ENCODE measurements at regions not wholly inside any gene's neighbourhood (a gene's known extent, or its start where the extent isn't known, plus 50 kb on each side); places are given as distances from the start of the nearest gene placed in this dataset.

DNA sequence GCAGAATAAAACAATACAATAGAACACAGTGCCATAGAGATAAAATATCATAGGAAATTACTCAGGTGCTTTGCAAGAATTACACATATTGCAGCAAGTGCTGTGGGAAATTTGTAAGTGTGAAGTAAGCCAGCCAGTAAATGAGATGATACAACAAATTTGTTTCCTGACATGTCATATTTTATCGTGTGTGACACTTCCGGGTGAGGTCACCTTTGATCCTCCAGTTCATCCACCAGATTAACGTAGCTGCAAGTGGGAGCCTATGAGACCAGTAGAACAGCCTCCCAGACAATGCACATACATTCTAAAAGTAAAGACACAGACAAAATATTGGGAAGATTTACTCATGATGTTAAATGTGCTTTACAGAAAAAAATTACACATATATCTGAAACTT is 72.2 kb downstream of the PRDM9 start:
- DNase-seq (ENCODE audit: low read depth), result no peak

DNA sequence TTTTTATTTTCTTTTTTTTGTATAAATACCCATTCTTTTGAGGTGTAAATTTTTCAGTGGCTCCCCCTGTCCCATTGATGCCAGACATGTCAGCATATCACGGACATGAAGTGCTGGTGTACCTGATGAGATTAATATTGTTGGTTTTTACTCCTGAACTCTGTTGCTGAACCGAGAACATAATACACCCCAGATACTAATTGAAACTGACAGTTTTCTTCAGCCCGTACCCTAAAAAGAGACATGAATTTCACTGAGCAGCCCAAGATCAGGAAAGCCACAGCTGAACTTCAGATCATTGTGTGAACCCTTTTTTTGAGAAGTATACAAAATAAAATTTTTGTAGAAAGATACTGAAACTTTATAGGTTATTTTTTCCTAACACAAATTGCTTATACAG is 75.7 kb downstream of the PRDM9 start:
- no peak for DNase-seq (ENCODE audit: low read depth)

- no peak for DNase-seq (ENCODE audit: low read depth)
These were observed 81.5 kb downstream of the PRDM9 start for GRCh38 chr5:23588841-23589326.

DNA sequence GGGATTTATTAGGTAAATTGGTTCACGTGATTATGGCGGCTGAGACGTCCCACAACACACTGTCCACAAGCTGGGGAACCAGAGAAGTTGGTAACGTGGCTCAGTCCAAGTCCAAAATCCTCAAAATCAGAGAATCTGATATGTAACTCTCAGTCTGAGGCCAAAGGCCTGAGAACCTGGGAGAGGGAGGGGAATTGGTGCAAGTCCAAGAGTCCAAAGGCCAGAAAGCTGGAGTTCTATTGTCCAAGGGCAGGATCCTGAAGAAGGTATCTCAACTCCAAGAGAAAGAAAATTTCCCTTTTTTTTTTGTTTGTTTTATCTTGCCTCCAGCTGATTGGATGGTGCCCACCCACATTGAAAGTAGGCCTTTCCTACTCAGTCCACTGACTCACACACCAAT is 83.8 kb downstream of the PRDM9 start:
- DNase-seq (ENCODE audit: low read depth), result no peak

DNA sequence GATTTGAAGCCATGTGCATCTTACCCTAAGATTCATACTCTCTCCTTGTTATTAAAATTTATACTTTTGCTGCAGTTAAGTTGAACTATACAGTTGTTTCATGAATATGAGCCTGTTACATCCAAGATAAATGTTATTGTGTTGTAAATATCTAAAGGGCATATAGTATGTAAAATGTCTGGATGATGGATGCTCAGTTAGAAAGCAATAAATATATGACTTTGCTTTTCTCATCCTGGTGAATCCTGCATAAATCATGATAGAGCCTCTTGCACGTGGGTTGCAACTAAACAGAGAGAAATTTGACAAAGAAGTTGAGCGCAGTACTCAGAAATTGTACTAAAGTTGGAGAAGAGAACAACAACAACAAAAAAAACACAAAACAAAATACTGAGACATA is 99.5 kb downstream of the PRDM9 start:
- DNase-seq (ENCODE audit: low read depth), result no peak

DNA sequence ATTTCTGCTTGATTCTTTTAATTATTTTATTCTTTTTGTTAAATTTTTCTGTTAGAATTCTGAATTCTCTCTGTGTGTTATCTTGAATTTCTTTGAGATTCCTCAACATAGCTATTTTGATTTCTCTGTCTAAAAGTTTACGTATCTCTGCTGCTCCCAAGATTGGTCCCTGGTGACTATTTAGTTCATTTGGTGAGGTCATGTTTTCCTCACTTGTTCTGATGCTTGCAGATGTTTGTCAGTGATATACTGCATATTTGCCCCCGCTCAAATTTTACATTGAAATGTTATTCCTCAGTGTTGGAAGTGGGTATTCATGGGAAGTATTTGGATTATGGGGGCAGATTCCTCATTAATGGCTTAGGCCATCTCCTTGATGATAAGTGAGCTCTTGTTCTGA is 105.3 kb downstream of the PRDM9 start:
- no peak for DNase-seq (ENCODE audit: low read depth)

DNA sequence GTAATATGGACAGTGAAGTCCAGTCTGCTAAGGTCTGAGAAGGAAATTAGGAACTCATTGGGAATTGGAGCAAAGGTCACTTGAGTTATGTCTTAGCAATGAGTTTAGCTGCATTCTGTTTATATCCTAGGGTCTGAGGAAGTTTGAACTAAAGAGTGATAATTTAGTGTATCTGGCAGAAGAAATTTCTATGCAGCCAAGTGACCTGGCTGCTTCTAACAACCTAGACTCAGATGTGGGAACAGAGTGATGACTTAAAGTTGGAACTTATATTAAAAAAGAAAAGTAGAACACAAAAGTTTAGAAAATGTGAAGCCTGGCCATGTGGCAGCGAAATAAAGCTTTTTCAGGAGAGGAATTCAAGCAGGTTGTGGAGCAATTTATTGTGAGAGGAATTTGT is 106.2 kb downstream of the PRDM9 start:
- DNase-seq (ENCODE audit: low read depth), result no peak

DNA sequence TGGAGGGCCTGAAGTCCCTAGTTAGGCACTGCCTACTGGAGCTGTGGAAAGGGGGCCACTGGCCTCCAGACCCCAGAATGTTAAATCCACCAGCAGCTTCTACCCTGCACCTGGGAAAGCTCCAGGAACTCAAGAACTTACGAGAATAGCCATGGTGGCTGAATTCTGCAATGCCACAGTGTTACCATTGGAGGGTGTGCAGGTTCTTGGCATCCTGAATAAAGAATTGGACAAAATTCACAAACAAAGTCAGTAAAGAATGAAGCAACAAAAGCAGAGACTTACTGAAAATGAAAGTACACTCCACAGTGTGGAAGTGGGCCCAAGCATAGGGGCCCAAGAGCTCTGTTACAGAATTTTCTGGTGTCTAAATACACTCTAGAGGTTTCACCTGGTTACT is 107.0 kb downstream of the PRDM9 start:
- DNase-seq (ENCODE audit: low read depth), result no peak

DNA sequence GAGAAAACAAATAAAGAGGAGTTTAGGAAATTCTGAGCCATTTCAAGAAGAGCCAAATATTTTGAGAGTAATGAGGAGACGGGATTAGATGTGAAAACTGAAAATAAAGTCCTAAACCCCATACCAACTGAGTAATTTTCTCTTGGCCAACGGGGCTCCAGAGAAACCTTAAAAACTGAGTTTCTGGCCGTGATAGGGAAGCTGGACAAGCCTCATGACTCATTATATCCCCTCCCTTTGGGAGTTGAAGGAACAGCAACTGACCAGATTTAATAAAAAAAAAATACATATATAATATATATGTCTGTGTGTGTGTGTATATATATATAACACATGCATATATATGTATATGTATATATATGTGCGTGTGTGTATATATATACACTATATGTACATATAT is 119.6 kb downstream of the PRDM9 start:
- DNase-seq (ENCODE audit: low read depth), result no peak

DNA sequence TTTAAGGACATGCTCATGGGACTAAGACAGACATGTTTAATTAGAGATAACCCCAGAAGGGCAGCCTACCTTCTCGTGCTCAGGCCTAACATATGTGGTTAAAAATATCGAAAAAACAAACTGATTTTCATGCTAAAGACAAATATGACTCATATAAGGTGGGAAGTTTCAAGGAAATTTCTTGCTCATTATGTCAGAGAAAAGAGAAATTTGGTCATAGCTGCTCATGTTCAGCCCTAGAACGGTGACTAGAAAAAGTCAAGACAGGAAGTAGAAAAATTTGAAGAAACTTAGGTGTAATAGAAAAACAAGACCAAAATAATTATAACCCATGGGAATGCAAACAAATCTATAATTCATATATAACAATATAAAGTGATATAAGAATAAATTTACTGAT is 120.6 kb downstream of the PRDM9 start:
- DNase-seq (ENCODE audit: low read depth), result no peak

GRCh38 chr5:23629396-23629795 is 122.0 kb downstream of the PRDM9 start:
- no peak for DNase-seq (ENCODE audit: low read depth)

DNA sequence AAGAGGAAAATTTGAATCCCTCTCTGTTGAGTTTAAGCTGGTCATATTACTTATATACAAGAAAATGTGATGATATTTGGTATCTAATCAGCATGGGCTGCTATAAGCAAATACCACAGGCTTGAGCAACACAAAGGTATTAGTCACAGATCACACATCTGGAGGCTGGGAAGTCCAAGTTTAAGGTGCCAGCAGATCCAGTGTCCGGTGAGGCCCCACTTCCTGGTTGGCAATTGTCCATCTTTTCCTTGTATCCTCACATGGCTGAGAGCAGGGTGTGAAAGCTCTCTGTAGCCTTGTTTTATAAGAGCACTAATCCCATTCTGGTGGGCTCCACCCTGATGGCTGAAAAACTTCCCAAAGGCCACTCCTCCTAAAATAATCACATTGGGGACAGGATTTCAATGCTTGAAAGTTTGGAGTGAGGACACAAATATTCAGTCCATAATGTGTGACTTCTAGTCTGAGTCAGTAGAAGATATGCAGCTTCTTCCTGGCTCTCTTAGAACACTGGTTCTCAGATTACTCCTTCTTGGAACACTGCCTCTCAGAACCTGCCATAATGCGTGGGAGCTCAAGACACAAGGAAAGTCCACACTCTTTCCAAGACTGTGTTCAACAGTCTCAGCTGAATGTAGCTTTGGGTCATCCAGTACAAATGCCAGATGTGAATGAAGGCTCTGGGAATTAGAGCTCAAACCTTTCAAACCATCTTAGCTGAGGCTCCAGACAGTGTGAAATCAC is 124.1 kb downstream of the PRDM9 start:
- no peak for DNase-seq (ENCODE audit: low read depth)

DNA sequence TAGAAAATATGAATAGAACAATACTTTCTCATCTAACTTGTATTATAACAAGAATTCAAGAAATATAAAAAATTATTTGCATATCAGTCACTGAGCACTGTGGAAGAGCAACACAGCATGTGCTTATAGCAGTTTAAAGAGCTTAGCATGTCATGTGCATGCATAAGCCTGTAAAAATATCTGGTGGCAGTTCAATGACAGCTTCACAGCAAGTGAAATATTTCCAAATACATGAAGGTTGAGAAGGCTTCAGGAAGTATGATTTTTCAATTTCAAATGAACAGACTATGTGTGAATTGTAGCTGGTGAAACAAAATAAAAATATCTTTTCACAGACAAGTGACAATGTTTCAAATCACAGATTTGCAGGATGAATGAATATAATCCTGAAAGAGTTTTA is 128.5 kb downstream of the PRDM9 start:
- no peak for DNase-seq (ENCODE audit: low read depth)

DNA sequence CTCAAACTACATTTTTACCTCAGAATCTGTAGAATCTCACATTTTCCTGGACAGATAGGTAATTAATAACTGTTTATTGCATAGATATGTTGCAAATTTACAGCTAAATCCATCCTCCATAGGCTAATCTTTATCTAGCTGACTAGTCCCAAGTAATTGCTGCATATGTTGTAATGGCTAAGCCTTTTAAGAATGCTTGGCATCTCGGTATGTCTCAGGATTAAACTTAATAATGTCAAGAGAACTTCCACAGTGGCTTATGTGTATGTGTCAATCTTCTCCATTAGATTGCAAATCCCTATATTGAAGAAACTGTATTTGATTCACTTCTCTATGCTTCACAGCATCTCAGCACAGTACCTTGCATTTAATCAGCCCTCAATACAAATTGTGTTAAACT is 131.9 kb downstream of the PRDM9 start:
- no peak for DNase-seq (ENCODE audit: low read depth)

GRCh38 chr5:23648656-23649055 is 141.2 kb downstream of the PRDM9 start:
- no peak for DNase-seq (ENCODE audit: low read depth)

GRCh38 chr5:23649594-23649993 is 142.2 kb downstream of the PRDM9 start:
- no peak for DNase-seq (ENCODE audit: low read depth)

GRCh38 chr5:23655674-23656073 is 148.3 kb downstream of the PRDM9 start:
- DNase-seq (ENCODE audit: low read depth), result no peak

- DNase-seq (ENCODE audit: low read depth), result no peak
These were observed 168.0 kb downstream of the PRDM9 start for GRCh38 chr5:23675456-23675855.

DNA sequence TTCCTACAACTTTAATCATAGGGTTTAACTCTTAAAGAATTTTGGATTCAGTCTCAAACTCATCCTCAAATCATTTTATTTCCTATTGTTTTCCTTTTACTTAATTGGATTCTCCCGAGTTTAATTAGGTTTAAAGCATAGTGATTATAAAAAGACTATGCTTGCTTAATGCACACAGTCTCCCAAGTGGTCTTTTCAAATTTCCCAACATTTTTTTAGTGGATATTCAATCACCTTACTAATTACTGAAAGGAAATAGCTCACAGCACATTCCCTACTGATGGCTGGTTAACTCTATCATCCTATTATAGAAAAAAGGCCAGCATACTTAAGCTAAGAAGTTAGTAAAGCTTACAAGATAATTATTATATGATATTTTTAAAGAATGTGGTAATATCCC is 170.6 kb downstream of the PRDM9 start:
- DNase-seq (ENCODE audit: low read depth), result no peak

DNA sequence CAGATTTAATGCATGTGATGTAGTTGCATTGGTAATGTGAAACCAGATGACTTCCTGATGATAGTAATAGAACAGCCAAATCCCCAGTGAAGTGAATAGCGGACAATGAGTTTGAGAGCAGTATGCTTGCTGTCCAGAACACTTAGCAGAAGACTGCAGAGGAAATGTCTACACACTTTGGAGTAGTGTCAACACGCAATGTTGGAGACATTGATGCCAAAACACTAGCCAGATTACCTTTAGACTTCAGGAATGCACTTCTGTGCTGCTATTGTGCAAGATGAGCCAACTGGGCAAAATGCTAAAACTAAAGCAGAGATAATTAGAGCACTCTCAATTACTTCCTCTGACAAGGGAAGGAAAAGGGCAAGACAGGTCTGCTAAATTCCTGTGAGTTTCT is 176.7 kb downstream of the PRDM9 start:
- DNase-seq (ENCODE audit: low read depth), result no peak

DNA sequence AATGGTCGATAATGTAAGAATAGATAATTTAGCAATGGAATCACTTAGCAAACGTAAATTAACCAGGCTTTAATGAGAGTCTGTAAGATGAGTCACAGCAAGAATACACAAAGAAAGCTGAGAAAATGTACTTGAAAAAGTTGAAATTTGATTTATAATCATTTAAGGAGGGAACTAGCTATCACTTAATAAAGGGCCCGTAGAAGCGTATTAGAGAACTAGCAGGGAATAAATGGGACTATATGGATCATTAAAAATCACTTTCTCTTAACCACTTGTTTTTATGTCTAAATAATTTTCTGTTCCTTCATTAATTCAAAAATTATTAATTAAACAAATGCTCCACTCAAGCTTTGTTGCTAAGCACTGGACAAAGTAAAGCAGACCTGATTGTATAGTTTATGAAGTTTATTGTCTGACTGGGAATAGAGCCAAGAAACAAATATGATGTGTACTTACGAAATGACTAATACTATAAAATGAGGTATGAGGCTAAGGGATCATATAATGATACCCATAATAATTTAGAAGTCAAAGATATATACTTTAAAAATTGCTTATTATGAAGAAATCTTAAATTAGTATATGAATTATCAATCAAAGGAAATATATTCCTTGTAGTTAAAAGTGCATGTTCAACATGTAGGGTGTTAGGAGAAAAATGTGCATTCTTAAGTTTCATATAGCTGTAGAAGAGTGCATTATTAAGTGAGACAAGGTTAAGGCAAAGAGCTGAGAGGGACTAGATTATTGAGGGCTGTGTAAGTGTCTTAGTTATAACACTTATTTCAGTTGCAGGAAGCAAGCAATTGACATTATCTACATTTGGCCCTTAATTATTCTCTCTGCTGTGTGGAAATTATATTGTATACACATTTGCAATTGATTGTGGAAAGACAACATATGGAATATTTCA is 196.8 kb downstream of the PRDM9 start:
- no peak for DNase-seq (ENCODE audit: low read depth)

DNA sequence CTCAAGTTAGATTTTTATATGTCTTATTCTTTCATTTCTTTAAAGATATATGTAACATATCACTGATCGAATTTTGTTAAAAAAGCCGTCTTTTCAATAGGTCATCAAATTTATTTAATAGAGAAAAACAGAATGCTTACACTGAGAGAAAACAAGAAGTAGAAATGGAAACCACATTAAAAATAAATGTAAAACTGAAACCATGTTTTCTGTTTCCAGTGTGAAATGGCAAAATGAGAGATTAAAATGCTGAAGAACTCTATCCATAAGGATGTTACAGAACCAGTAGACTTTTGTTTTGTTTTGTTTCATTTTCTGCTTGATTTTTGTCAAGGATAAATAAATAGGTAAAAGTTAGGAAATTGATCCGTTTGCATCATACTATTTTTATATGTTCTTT is 210.1 kb downstream of the PRDM9 start:
- no peak for DNase-seq (ENCODE audit: low read depth)

DNA sequence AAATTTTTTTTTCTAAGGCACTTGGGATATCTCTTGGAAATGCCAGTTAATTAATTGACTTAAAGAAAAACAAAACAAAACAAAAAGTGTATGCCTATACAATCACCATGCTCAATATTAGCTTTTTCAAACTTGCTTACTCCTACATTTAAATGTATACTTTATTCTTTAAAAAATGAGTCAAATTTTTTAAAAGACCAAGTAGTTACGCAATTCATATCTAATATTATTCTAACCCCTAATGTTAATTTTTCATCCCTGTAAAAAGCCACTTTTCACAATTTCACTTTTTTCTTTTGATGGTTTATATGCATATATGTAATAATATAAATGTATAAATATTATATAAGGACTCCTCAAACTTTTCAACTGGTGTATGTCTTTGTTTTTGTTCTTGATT is 211.2 kb downstream of the PRDM9 start:
- no peak for DNase-seq (ENCODE audit: low read depth)
